Thyroid gland (tissue), 4 donors: ENCODE measurements at regions not wholly inside any gene's neighbourhood (a gene's known extent, or its start where the extent isn't known, plus 50 kb on each side); places are given as distances from the start of the nearest gene placed in this dataset.

ENCODE experiments used
- DNase-seq, 2 donors: peaks; one replicate each; pipeline ENCODE4 v3.0.0-alpha.2; 2019
- H3K27ac ChIP-seq, 3 donors: fragments of 200-600 bp; sonication (generic); 1 replicate in 2 of 3; 2 replicates in 1 of 3; pipeline ENCODE4 v1.5.1; 2016 to 2019; ENCODE audit warnings: mild to moderate bottlenecking in 1 of 3, moderate library complexity in 1 of 3
- H3K27me3 ChIP-seq: fragments of 200-600 bp; sonication (generic); one replicate; pipeline ENCODE4 v1.5.1; 2019
- H3K36me3 ChIP-seq, 2 donors: fragments of 200-600 bp; sonication (generic); one replicate each; pipeline ENCODE4 v1.5.1; 2016 to 2019
- H3K4me1 ChIP-seq, 2 donors: fragments of 200-600 bp; sonication (generic); one replicate each; pipeline ENCODE4 v1.5.1; 2017 to 2019
- H3K4me3 ChIP-seq, 3 donors: fragments of 200-600 bp; sonication (generic); replicated peaks in 1 of 3; 1 replicate in 2 of 3; 2 replicates in 1 of 3; pipeline ENCODE4 v1.5.1; 2016; ENCODE audit warnings: mild to moderate bottlenecking in 1 of 3
- H3K9me3 ChIP-seq: fragments of 200-600 bp; sonication (generic); one replicate; pipeline ENCODE4 v1.5.1; 2017
- CTCF ChIP-seq, 6 experiments: fragments of 200-600 bp in 3 of 6; fragments of 450-650 bp in 3 of 6; sonication (generic) in 3 of 6; IDR thresholded peaks; one replicate each; pipeline ENCODE4 v1.5.1; 2016 to 2019; ENCODE audit warnings: antibody characterized with exemption in 6 of 6, mild to moderate bottlenecking in 2 of 6, inconsistent platforms in 1 of 6, moderate library complexity in 1 of 6
- POLR2A ChIP-seq, 2 donors: fragments of 450-650 bp; IDR thresholded peaks; one replicate each; pipeline ENCODE4 v1.6.1; 2017; ENCODE audit warnings: antibody characterized with exemption in 2 of 2, mild to moderate bottlenecking in 2 of 2, moderate library complexity in 1 of 2
- WGBS, 2 donors: methylation state at CpG; one replicate each; pipeline ENCODE4 v1.1.5; 2017; 5-methylcytosine and 5-hydroxymethylcytosine counted together
- intact Hi-C: fragments of 100-400 bp; cut with DNase I; formaldehyde crosslinking; loops from one replicate; pipeline ENCODE4 v1.15.1; 2023

- Histone ChIP-seq H3K4me1 (peaks cover 33 to 55% of the 10 kb centered on the region in 2 donors), H3K9me3 (no peaks in the 10 kb centered on the region), H3K4me3 (no peak overlapping the region), H3K36me3 (no peaks in the 10 kb centered on the region), H3K27me3 (no peaks in the 10 kb centered on the region), H3K27ac (peak overlapping the region in 2 of 3 donors; percentile 72 to 94)
- no peak for DNase-seq
- 74 to 80% methylated on average over 22 to 25 of the region's 27 CpGs for WGBS, 2 donors
- intact Hi-C loops: loop anchor here (5.0 kb wide), 1 partner anchor 155 kb away; no protein-coding TSS in a partner anchor
- TF ChIP-seq POLR2A (IDR thresholded peaks at IDR 0.05) (no peak), CTCF (IDR thresholded peaks at IDR 0.05) (no peak)
These were observed 159.5 kb upstream of the IER5L start for GRCh38 chr9:129337336-129338140.

- peak; percentile 33 to 44 for DNase-seq
- TF ChIP-seq CTCF (IDR thresholded peaks at IDR 0.05): no peak
- TF ChIP-seq POLR2A (IDR thresholded peaks at IDR 0.05): no peak
- WGBS, 2 donors: 10% methylated on average over 47 to 52 of the region's 56 CpGs
- Histone ChIP-seq H3K27ac (peak overlapping the region in 2 of 3 donors; percentile 72 to 94), H3K4me3 (peak overlapping the region in 1 of 3 donors; percentile 21), H3K27me3 (no peaks in the 10 kb centered on the region), H3K9me3 (no peaks in the 10 kb centered on the region), H3K4me1 (peaks cover 33 to 61% of the 10 kb centered on the region in 2 donors), H3K36me3 (no peaks in the 10 kb centered on the region)
- intact Hi-C loops: loop anchor here (5.0 kb wide), 1 partner anchor 156 kb away; no protein-coding TSS in a partner anchor
These were observed 158.7 kb upstream of the IER5L start for GRCh38 chr9:129336601-129337331.

GRCh38 chr9:129336130-129336528 lies 158.1 kb upstream of the IER5L start:
- Histone ChIP-seq H3K27me3 (no peaks in the 10 kb centered on the region), H3K4me3 (peak overlapping the region in 1 of 3 donors; percentile 21), H3K27ac (peak overlapping the region in 2 of 3 donors; percentile 94 to 96), H3K36me3 (no peaks in the 10 kb centered on the region), H3K4me1 (peaks cover 33 to 56% of the 10 kb centered on the region in 2 donors), H3K9me3 (no peaks in the 10 kb centered on the region)
- DNase-seq: no peak
- intact Hi-C loops: loop anchor here (5.0 kb wide), 1 partner anchor 156 kb away; no protein-coding TSS in a partner anchor
- 73 to 81% methylated on average over 5 of the region's 5 CpGs for WGBS, 2 donors
- TF ChIP-seq CTCF (IDR thresholded peaks at IDR 0.05) (no peak), POLR2A (IDR thresholded peaks at IDR 0.05) (no peak)

GRCh38 chr9:129335464-129336129 lies 157.5 kb upstream of the IER5L start:
- Histone ChIP-seq H3K4me3 (no peak overlapping the region), H3K36me3 (no peaks in the 10 kb centered on the region)
- peak; percentile 54 to 60 for DNase-seq

More at GRCh38 chr9:129335464-129336129, 157.5 kb upstream of the IER5L start:
- 66% methylated on average over 7 of the region's 7 CpGs for WGBS, 2 donors
- Histone ChIP-seq H3K27ac (peak overlapping the region; percentile 23 to 96 (median 94)), H3K4me1 (peaks cover 33 to 53% of the 10 kb centered on the region in 2 donors), H3K27me3 (no peaks in the 10 kb centered on the region), H3K9me3 (no peaks in the 10 kb centered on the region)
- intact Hi-C loops: loop anchor here (5.0 kb wide), 1 partner anchor 157 kb away; no protein-coding TSS in a partner anchor
- TF ChIP-seq POLR2A (IDR thresholded peaks at IDR 0.05): no peak
- TF ChIP-seq CTCF (IDR thresholded peaks at IDR 0.05): no peak
